GM19463 (cell line): ENCODE measurements at regions not wholly inside any gene's neighbourhood (a gene's known extent, or its start where the extent isn't known, plus 50 kb on each side); places are given as distances from the start of the nearest gene placed in this dataset.

Experiments used
- ATAC-seq: cut with Tn5 transposase; IDR thresholded peaks from one replicate; pipeline ENCODE4 v1.9.1; 2021; ENCODE audit warnings: mild to moderate bottlenecking, moderate library complexity; ENCODE audit not compliant: unreplicated experiment

DNA sequence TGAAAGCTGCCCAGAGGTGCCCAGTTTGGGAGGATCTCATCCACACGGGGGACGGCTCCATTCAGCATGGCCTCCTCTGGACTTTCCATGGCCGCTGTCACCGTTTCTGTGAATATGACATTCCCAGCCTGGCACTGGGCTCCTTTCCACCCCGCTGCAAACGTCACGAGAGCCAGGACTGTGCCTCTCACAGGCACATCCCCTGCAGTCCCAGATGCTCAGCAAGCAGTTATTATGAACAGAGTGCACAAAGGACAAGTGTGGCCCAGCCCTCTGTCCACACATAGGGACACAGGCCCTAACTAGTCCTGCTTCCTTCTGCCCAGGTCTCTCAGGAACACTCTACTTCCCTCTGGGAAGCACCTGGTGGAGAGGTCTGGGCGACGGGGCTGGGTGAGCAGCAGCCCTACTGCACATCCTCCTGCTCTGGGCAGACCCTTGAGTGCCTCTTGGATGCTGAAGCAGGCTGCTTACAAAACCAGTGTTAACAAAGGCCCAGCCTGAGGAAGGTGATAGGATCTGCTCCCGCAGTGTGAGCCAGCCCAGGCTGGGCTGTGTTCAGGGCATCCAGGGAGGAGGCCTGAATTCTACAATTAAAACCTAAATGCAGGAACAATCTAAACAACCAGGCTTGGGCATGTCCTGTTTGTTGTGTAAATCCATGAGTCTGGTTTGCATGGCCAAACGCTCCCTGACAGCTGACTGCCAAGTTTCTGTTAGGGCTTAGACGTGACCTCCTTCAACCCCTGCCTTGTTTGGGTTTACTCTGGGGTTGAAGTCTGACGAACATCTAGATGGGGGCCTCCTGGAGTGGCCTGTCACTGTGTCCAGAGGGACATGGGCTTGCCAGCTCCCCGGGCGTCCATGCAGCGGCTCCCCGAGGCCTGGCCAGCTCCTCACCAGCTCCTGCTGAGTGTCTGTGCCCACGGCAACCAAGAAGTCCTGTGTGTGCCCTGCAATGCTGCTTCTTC lies 269.8 kb downstream of the GADD45G start:
- ATAC-seq: no peak

- ATAC-seq: no peak
These were observed 272.5 kb downstream of the GADD45G start for GRCh38 chr9:89877051-89878002.

- no peak for ATAC-seq
These were observed 273.2 kb downstream of the GADD45G start for GRCh38 chr9:89878003-89878411.

DNA sequence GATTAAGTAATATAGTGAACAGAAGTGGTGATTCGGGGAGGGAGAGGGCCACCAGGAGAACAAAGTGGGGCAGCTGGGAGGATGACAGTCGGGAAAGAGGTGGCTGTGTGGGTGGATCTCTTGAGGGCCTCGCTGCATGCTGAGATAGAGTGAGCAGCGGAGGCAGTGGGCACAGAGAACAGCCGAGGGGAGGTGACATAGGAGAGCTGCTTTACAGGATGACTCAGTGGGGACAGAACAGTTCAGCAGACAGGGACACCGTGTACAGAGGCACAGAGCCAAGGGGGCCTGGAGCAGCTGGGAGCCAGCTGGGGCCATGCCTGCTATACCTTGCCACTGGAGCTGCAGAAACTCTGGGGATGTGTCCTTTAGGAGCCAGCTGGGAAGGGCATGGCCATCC lies 273.9 kb downstream of the GADD45G start:
- ATAC-seq: no peak

- no peak for ATAC-seq
These were observed 274.5 kb downstream of the GADD45G start for GRCh38 chr9:89879276-89879675.

GRCh38 chr9:89879701-89880100 lies 274.9 kb downstream of the GADD45G start:
- no peak for ATAC-seq

DNA sequence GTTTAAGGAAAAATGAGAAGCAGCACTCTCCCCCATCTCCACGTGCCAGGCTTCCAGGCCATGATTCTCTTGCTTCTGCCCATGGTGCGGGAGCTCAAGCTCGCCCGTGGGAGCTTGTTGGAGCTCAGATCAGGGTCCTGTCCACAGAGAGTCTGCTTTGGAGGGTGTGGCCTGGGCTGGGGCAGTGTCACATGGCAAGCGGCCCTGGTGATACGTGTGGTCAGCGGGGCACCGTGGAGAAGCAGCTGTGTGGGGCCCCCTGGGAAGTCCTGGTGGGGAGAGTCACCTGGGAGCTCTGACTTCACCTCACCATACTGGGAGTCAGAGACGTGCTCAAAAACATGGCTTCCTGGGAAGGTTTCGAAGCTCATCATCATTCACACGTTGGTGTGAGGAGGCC lies 275.3 kb downstream of the GADD45G start:
- no peak for ATAC-seq

- no peak for ATAC-seq
These were observed 275.9 kb downstream of the GADD45G start for GRCh38 chr9:89880721-89881120.

- ATAC-seq: no peak
These were observed 276.6 kb downstream of the GADD45G start for GRCh38 chr9:89881431-89881830.

DNA sequence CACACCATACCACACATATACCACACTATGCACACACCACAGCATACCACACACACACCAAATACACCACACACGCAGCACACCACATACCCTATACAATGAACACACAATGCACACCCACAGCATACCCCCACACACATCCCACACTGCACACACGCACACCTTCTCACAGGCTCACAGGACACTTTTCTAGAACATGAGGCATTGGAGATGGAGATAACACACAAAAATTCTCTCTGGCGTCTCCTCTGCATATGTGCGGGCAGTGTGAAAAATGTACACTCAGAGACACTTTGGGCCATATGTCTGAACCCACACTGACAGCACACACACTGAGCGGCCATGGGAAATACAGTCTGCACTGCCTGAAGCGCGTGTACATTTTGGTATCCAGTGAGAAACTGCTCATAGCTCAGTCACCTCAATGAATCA lies 278.1 kb downstream of the GADD45G start:
- no peak for ATAC-seq

- ATAC-seq: no peak
These were observed 278.9 kb downstream of the GADD45G start for GRCh38 chr9:89883401-89884341.

- no peak for ATAC-seq
These were observed 279.7 kb downstream of the GADD45G start for GRCh38 chr9:89884356-89885083.

GRCh38 chr9:89885156-89885555 lies 280.3 kb downstream of the GADD45G start:
- no peak for ATAC-seq

GRCh38 chr9:89886281-89886700 lies 281.5 kb downstream of the GADD45G start:
- no peak for ATAC-seq

DNA sequence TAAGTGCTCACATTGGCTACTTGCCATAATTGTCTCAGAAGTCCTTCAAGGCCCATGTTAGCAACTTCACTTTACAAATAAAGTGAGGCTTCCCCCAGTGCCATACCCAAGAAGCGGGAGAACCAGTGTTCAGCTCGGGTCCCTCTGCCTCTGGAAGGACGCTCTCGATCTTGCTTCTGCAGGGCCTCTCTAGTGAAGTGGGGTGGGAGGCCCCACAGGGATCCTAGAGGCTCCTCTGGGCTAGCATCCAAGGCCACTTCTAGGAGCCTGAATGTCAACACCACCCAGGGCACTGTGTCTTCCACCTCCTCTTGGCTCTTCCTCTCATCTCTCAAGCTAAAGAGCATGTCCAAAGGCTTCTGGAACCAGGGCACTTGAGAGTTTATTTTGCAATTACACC lies 282.5 kb downstream of the GADD45G start:
- ATAC-seq: no peak

DNA sequence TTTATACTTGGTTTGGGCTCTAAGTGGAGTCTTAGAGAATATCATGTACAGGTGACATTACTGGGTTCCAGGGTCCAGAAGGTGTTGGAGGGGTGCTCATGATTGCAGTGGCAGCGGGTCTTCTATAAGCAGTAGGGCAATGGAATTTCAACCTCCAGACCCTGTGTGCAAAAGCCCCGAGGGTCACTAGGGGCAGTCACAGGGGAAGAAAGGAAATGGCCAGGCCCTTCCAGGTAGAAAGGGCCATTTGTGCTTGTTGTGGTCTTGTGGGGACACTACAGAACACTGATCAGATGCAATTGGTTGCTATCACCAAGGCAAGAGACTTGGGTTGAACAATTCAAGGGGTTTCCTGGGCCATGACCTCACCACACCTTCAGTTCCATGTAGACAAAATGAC lies 283.4 kb downstream of the GADD45G start:
- ATAC-seq: no peak

GRCh38 chr9:89888677-89889076 lies 283.9 kb downstream of the GADD45G start:
- ATAC-seq: no peak

GRCh38 chr9:89889865-89890264 lies 285.1 kb downstream of the GADD45G start:
- no peak for ATAC-seq

- ATAC-seq: no peak
These were observed 285.6 kb downstream of the GADD45G start for GRCh38 chr9:89890326-89890980.
